GM12891 (cell line): ENCODE measurements at regions not wholly inside any gene's neighbourhood (a gene's known extent, or its start where the extent isn't known, plus 50 kb on each side); places are given as distances from the start of the nearest gene placed in this dataset.

Experiments used
- DNase-seq: peaks from one replicate; pipeline ENCODE4 v3.0.0; 2011; ENCODE audit warnings: low spot score; ENCODE audit not compliant: insufficient read length
- FAIRE-seq: peaks from 2 replicates; lab custom pipeline; 2011; peaks lifted over from hg19 to GRCh38; lab: Jason Lieb, UNC
- PAX5 ChIP-seq: IDR thresholded peaks from 2 replicates; pipeline ENCODE4 v1.6.1; 2011; ENCODE audit warnings: low read length, moderate library complexity, mild to moderate bottlenecking; ENCODE audit not compliant: insufficient read depth, severe bottlenecking
- POLR2A ChIP-seq: IDR thresholded peaks from 2 replicates; pipeline ENCODE4 v1.6.1; 2011; ENCODE audit warnings: low read depth, low read length, control low read depth
- POLR2AphosphoS5 ChIP-seq: IDR thresholded peaks from 2 replicates; pipeline ENCODE4 v1.6.1; 2011; ENCODE audit warnings: low read depth, low read length, control low read depth
- POU2F2 ChIP-seq: IDR thresholded peaks from 2 replicates; pipeline ENCODE4 v1.6.1; 2011; ENCODE audit warnings: low read depth, mild to moderate bottlenecking, control low read depth, low read length, moderate library complexity
- SPI1 ChIP-seq: IDR thresholded peaks from 2 replicates; pipeline ENCODE4 v1.6.1; 2011; ENCODE audit warnings: low read depth, low read length, control low read depth
- TAF1 ChIP-seq: IDR thresholded peaks from 2 replicates; pipeline ENCODE4 v1.6.1; 2011; ENCODE audit warnings: low read depth, low read length, control low read depth

- DNase-seq (no peak), FAIRE-seq (no peak)
- TF ChIP-seq POU2F2, result no peak
- no peak for TF ChIP-seq POLR2AphosphoS5
- no peak for TF ChIP-seq TAF1
- TF ChIP-seq SPI1, result no peak
- TF ChIP-seq PAX5, result no peak
- TF ChIP-seq POLR2A, result no peak
These were observed 491.8 kb upstream of the SEMA3A start for GRCh38 chr7:84686373-84686772.

DNA sequence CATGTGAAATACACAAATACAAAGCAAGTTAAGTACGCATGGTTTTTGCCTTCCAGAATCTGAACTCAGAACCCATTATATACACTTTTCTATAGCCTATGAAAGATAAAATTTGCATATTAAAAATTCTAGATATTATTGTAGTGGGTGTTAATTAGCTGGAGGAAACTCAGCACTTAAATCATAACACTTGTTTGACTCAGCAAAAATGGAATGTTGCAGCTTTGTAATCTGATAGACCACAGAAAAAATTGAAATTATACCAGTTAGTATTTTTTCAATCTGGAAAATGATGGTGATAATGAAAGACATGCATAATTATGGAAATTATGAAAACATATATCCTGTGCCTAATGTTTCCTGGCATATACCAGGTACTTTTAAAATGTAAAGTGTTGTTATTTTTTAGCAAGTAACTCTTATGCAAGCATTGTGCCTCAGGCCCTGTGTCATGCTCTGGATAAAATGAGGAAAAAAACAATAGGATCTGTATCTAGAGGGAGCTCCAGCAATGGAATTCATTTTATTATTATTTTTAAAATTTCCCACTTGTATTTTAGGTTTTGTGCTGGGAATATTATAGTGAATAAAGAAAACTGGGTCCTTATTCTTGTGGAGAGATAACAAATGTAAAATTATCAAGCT, 490.4 kb upstream of the SEMA3A start:
- DNase-seq (no peak), FAIRE-seq (no peak)
- TF ChIP-seq POLR2AphosphoS5 (no peak), SPI1 (no peak)

DNA sequence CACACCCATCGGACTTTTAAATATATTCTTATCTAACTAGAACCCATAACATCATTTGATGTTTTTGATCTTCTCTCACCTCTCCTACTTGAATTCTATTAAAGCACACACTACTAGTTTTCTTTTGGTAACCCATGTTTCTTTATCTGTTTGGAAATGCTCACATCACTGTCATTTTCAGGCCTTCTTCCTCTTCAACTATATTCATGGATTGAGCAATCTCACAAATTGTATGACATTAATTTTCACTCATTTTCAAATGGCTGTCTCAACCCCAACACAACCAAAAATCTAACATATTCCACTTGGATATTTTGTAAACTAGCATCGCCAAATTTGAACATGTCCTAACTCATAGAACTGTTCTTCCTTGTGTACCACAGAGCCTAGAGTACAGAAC, 488.0 kb upstream of the SEMA3A start:
- FAIRE-seq (no peak), DNase-seq (no peak)
- TF ChIP-seq SPI1 (no peak), POU2F2 (no peak), PAX5 (no peak), TAF1 (no peak), POLR2A (no peak), POLR2AphosphoS5 (no peak)

- DNase-seq (no peak), FAIRE-seq (no peak)
- TF ChIP-seq PAX5 (no peak), SPI1 (no peak)
These were observed 484.3 kb upstream of the SEMA3A start for GRCh38 chr7:84678841-84679240.

DNA sequence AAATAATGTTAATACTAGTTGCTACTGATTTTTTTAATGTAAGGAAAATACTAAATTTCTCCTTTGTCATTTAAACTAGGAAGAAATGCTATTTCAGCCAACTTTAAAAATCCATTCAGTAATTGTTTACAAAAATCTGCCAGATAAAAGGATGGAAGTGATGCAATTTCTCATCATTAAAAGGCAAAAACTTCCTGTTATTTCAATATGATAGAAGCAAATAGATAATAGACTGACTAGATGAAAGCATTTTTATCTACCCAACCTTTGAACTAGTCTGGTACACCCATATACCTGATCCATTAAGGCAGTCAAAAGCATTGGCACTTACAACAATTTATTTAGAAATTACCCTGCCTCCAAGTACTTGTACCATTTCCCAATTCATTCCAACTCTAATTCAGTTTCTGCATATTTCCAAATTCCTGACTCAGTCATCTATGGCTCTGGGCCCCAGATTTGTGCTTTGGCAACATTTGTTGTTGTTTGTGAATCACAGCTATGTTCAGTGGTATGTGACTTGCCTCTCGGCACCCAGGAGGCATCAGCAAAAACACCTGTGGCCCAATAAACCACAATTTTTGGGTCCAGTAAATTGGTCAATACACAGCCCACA, 482.6 kb upstream of the SEMA3A start:
- TF ChIP-seq POLR2A, result no peak
- TF ChIP-seq TAF1, result no peak
- no peak for TF ChIP-seq PAX5
- TF ChIP-seq POU2F2, result no peak
- no peak for TF ChIP-seq SPI1
- TF ChIP-seq POLR2AphosphoS5, result no peak
- DNase-seq (no peak), FAIRE-seq (no peak)

GRCh38 chr7:84675633-84676034, 481.0 kb upstream of the SEMA3A start:
- no peak for FAIRE-seq
- TF ChIP-seq TAF1, result no peak
- no peak for TF ChIP-seq POLR2A
- no peak for TF ChIP-seq PAX5
- no peak for TF ChIP-seq SPI1
- TF ChIP-seq POU2F2, result no peak
- TF ChIP-seq POLR2AphosphoS5, result no peak
- DNase-seq, result no peak

DNA sequence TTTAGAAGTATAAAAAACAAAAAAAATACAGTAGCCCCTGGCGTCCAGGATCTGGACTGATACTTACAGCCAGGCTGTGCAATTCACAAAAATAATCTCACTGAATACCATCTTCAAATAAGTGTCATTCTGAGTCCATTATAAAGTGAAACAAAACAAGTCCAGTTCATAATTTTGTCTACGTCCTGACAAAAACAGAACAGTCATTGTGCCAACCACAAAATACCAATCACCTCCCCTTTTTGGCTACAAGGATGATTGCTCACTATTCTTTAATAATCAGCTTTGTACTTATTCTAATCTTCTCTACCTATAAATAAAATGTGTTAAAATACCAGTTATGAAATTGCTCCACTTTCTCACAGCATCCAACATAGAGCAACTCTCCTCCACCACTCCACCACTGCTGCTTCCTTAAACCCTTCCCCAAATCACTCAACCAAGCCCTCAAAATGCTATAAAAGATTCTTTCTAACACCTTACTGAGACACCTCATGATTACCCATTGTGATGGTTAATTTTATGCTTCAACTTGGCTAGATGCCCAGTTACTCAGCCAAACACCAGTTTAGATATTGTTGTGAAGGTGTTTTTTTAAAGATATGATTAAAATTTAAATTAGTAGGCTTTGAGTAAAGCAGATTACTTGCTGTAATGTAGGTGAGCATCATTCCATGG, 479.8 kb upstream of the SEMA3A start:
- DNase-seq (no peak), FAIRE-seq (no peak)
- TF ChIP-seq TAF1 (no peak), PAX5 (no peak), POU2F2 (no peak), POLR2AphosphoS5 (no peak), SPI1 (no peak), POLR2A (no peak)

GRCh38 chr7:84669177-84669732, 474.7 kb upstream of the SEMA3A start:
- no peak for DNase-seq
- TF ChIP-seq POLR2A, result no peak
- TF ChIP-seq POU2F2, result no peak
- TF ChIP-seq SPI1, result no peak
- TF ChIP-seq POLR2AphosphoS5, result no peak
- TF ChIP-seq PAX5, result no peak
- TF ChIP-seq TAF1, result no peak
- no peak for FAIRE-seq

DNA sequence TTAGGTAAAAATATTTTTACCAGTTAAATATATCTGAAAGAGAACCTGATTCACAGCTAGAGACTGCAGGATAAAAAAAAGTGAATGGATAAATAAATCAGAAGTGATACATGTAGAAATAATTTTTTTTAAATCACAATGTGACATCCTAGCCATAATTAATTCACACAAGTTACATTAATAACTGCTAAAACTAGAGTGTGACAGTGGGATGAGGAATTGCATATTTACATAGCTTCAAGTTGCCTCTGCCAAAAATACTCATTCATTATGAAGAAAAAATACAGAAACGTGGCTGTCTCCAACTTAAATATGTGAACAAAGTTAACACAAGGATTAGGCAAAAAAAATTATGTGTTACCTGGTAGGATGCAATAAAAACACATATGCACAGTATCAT, 473.5 kb upstream of the SEMA3A start:
- FAIRE-seq (no peak), DNase-seq (no peak)
- TF ChIP-seq TAF1 (no peak), POLR2A (no peak), PAX5 (no peak), SPI1 (no peak), POLR2AphosphoS5 (no peak), POU2F2 (no peak)

GRCh38 chr7:84666651-84667050, 472.1 kb upstream of the SEMA3A start:
- TF ChIP-seq POLR2AphosphoS5 (no peak), POLR2A (no peak), TAF1 (no peak), PAX5 (no peak)
- no peak for DNase-seq
- no peak for FAIRE-seq
